Activated CD4-positive, alpha-beta T cell treated with anti-CD3 and anti-CD28 coated beads, Interleukin-2, Interleukin-6, amounts not matched to agents 100 ng/mL and 50 ng/mL, durations not matched to agents 16 hours and 8 hours (primary cell): ENCODE measurements at regions not wholly inside any gene's neighbourhood (a gene's known extent, or its start where the extent isn't known, plus 50 kb on each side); places are given as distances from the start of the nearest gene placed in this dataset.
A peak's percentile ranks its signal among the peaks of the same experiment; 100 is the strongest.
"Not testable (repeated sequence)": the region's sequence is repeated elsewhere in the genome, so short reads cannot be mapped to it uniquely, and the experiment has no call there.

Experiments used
- DNase-seq: peaks from one replicate; pipeline ENCODE4 v3.0.0-alpha.2; 2020

GRCh38 chr12:59517522-59517921 is 78.3 kb upstream of the SLC16A7 start:
- DNase-seq: no peak

DNA sequence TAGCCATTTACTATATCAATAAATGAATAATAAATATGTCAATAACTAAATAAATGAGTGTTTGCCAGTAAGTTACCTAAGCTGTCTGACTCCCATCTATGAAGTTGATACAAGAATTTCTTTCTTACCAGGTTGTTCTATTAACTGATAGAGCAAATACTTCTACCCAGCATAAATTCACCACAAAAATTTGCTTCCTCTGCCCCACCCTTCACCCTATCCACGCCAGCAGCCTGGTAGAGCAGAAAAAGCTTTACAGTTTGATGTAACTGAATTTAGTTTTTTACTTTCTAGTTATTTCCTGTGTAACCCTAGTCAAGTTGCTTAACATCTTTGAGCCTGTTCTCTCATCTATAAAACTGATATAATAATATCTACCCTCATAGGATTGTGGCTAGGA is 94.9 kb upstream of the SLC16A7 start:
- DNase-seq: no peak

- no peak for DNase-seq
Observed at GRCh38 chr12:59500335-59500734, 95.5 kb upstream of the SLC16A7 start.

- peak; percentile 19 for DNase-seq
Observed at GRCh38 chr12:59499774-59500173, 96.1 kb upstream of the SLC16A7 start.

GRCh38 chr12:59494617-59495016 is 101.2 kb upstream of the SLC16A7 start:
- no peak for DNase-seq

DNA sequence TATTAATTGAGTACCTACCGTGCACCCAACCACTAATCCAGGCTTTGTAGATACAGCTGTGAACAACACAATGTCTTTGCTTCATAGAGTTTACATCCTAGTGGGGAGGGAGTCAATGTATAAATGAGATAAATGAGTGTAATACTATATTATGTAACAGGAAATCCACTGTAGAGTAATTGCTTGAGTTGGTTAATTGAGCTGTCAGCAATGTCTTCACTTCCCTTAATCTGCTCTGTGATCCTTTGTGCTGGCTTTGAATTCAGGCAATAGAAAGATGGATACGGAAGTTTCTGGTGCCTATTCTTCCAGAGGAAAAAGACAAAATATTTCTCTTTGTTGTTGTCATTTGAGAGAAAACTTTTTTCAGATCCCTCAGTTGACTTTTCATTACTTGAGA is 104.0 kb upstream of the SLC16A7 start:
- no peak for DNase-seq

GRCh38 chr12:59486827-59487226 is 109.0 kb upstream of the SLC16A7 start:
- DNase-seq: no peak

DNA sequence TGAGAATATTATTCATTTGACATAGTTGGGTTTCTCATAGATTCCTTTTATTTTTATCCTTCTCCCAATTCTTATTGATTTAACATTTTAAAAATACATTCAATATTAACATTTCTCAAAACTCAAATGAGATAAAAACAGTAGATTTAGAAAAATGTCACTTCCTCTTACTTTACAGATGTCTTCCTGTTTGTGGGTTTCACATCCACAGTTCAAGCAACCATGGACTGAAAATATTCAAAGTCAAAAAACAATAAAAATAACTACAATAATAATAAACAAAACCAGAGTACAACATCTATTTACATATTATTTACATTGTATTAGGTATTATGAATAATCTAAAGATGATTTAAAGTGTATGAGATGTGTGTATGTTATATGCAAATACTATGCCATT is 111.3 kb upstream of the SLC16A7 start:
- no peak for DNase-seq

DNA sequence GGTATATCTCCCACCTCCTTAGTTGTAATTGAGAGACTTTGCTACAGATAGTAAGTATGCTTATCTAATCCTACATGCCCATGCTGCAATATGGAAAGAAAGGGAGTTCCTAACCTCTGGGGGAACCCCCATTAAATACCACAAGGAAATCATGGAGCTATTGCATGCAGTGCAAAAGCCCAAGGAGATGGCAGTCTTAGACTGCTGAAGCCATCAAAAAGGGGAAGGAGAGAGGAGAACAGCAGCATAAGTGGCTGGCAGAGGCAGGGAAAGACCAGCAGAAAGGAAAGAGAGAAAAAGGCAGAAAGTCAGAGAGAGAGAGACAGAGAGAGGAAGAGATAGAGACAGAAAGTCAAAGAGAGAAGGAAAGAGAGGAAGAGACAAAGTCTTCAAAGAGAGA is 121.6 kb upstream of the SLC16A7 start:
- DNase-seq: not testable (repeated sequence)

GRCh38 chr12:59472273-59472672 is 123.6 kb upstream of the SLC16A7 start:
- no peak for DNase-seq

- DNase-seq: no peak
Observed at GRCh38 chr12:59459966-59460660, 135.7 kb upstream of the SLC16A7 start.

- DNase-seq: no peak
Observed at GRCh38 chr12:59453475-59453874, 142.4 kb upstream of the SLC16A7 start.

DNA sequence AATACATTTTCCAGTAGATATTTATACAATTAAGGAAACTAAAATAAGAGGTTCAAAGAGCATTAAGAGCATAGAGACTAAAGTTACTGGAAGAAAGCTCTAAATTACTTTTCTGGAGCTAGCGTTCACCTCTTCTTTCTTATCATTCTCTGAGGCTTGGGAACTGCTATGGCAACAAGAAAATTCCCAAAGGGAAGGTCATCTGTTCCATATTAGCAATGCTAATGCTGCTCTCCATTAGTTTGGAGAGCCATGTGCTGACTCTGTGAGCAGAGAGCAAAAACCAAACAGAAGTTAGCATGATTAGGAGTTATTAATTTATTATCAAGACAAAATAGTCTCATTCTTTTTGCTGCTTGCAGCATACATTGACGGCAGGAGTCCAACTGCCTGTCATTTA is 143.1 kb upstream of the SLC16A7 start:
- no peak for DNase-seq

DNA sequence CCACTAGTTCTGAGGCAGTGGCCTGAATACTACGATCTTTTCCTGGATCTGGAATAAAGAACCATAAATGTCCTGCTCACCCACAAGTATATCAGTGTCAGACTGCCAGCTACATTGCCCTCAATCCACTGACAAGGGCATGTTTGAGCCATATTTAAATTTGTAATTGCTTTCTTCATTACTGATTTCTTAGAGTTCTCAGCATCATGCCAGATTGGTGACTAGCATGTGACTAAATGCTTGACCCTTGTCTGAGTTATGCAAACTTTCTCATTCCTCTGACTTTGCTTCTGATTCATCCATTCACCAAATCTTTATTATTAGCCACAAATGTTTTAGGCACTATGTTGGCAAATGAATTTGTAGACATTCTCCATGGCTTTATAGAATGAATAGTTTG is 143.6 kb upstream of the SLC16A7 start:
- no peak for DNase-seq

DNA sequence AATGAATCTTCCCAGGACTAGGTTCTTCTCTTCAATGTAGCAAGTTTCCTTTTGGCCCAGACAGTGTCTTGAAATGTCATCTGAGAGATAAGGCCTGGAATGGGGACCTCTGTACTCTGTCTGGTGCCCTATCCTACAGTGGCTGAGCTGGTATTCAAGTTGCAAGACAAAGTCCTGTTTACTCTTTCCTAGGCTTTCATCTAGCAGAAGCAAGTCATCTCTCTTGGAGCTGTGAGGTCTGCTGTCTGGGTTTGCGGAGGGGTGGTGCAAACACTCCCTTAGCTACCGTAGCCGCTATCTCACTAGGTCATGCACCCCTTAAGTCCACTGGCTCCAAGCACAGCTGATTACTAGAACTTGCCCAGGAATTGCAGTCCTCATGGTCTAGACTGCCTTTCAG is 149.7 kb upstream of the SLC16A7 start:
- no peak for DNase-seq

DNA sequence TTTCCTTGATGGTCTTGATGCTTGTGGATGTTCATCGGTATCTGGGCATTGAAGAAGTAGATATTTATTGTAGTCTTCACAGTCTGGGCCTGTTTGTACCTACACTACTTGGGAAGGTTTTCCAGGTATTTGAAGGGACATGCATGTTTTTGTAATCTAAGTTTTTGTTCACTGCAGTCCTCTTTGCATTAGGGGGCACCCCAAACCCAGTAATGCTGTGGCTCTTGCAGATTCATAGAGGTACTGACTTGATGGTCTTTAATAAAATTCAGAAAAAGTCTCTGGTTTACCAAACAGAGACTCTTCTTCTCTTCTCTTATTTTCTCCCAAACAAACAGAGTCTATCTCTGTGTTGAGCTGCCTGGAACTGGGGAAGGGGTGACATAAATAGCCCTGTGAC is 150.9 kb upstream of the SLC16A7 start:
- DNase-seq: no peak

DNA sequence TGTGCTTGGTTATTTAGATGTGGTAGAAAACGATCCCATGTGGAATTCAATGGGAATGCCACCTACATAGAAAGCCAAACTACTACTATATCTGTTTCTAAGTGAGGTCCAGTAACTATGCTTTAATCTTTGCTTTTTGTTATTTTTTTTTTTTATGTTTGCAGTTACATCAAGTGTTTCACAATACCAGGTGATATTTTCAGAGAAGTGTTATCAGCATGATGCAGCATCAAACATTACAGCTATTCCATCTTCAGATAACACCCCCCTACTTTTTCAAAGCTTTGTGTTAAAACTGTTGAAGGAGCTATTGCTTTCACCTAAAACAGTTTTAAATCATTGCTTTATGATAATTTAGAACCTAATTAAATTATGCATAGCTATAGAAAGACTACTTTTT is 163.8 kb upstream of the SLC16A7 start:
- no peak for DNase-seq

DNA sequence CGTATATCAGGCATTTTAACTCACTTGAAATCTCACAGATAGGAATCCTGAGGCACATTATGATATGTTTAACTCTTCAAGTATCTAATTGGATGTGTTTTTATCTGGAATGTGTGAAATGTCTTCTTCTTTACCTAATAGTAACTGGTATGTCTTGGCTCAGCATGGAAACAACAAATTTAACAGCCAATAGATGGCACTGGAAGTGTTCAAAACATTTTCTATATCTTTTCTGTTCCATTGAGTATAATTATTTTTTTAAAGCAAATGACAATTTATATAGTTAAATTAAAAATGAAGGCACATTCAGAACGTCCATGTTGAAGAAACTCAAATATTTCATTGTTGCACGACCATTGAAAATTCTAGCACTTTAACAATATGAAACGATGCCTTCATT is 164.6 kb upstream of the SLC16A7 start:
- DNase-seq: no peak

DNA sequence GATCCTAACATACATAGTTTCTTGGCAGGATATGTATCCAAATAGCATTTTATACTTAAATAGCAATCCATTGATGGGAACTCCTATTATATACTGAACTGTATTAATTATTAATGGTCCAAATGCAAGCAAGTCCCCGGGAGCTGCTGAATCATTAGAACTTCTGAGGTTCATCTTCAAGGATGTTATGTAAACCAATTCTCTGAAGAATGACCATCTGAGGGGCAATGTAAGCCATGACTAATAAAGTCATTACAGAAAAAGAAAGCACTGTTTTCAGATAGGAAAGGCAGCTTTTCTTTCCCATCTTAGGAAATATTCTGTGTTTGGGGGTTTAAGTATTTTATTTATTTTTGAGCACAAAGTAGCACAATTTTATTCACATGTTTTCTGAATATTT is 166.1 kb upstream of the SLC16A7 start:
- no peak for DNase-seq

DNA sequence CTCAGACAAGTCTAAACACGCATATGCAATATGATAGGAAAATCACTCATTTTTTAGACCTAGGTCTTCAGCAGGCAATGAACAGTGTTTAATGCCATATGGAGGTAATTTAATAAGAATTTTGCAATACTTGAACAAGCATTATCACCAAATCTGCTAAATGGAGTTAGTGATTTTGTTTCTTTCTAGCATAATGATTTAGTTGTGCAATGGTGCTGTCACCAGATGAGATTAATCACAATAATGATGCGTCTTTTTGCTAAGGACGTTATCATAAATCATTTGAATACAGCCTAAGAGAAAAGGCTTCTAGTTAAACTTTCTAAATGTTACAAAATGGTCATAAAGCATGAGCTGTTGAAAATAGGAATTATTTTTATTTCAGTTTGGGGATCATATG is 170.0 kb upstream of the SLC16A7 start:
- no peak for DNase-seq

- DNase-seq: not testable (repeated sequence)
Observed at GRCh38 chr12:59424666-59425065, 171.2 kb upstream of the SLC16A7 start.

DNA sequence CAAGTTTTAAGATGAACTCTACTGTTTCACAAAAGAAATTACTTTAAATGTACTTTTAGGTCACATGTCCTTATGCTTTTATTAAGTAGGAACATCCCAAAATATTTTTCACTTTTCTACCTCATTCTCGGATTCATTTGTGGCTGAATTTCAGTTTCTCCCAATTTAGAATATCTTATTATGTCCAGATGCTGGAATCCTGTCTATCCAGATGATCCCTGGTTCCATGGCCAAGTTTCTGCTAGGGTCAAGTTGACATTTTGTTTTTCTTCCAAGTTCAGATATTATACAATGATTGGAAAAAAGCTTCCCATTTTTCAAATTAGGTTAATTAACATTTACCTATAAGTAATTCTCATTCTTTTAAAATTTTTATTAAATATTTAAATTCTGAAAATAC is 181.8 kb upstream of the SLC16A7 start:
- DNase-seq: no peak

- DNase-seq: no peak
Observed at GRCh38 chr12:59408431-59408830, 187.4 kb upstream of the SLC16A7 start.

DNA sequence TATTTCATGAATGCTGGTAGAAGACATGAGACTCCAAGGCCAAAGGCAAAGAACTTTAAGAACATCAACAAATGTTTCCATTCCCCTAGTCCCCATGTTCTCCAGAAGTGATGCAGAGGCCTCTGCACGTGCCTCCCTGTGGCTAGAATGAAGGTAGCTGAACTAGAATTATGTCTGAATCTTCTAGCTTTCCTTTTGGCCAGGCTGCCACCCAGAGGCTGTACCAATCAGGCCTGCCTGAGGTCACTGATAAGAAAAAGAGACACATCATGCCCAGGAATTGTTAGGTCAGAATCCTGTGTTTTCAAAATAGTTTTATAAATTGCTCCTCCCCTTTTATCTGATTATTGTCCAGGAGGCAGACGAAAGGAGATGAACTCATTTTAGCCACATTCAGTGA is 188.0 kb upstream of the SLC16A7 start:
- no peak for DNase-seq

GRCh38 chr12:59405992-59406391 is 189.8 kb upstream of the SLC16A7 start:
- no peak for DNase-seq
